ENCODE measurements at regions not wholly inside any gene's neighbourhood (a gene's known extent, or its start where the extent isn't known, plus 50 kb on each side); places are given as distances from the start of the nearest gene placed in this dataset.

- no peak for TF ChIP-seq POLR2A (IDR thresholded peaks at IDR 0.05; ENCODE audit: low read length)
- no peak for TF ChIP-seq GATA1 (IDR thresholded peaks at IDR 0.05; ENCODE audit: low read depth, low read length)
Observed at GRCh38 chr5:12246036-12246435, 341.8 kb upstream of the CTNND2 start.
